GM18505 (cell line): ENCODE measurements at regions not wholly inside any gene's neighbourhood (a gene's known extent, or its start where the extent isn't known, plus 50 kb on each side); places are given as distances from the start of the nearest gene placed in this dataset.
"Not testable (repeated sequence)": the region's sequence is repeated elsewhere in the genome, so short reads cannot be mapped to it uniquely, and the experiment has no call there.

Experiments used
- ATAC-seq: cut with Tn5 transposase; IDR thresholded peaks from one replicate; pipeline ENCODE4 v1.9.1; 2021; ENCODE audit not compliant: unreplicated experiment
- POLR2A ChIP-seq: IDR thresholded peaks from 4 replicates; pipeline ENCODE4 v1.6.1; 2011; ENCODE audit warnings: borderline replicate concordance; ENCODE audit not compliant: insufficient read depth, insufficient read length; ENCODE audit errors: extremely low read depth

DNA sequence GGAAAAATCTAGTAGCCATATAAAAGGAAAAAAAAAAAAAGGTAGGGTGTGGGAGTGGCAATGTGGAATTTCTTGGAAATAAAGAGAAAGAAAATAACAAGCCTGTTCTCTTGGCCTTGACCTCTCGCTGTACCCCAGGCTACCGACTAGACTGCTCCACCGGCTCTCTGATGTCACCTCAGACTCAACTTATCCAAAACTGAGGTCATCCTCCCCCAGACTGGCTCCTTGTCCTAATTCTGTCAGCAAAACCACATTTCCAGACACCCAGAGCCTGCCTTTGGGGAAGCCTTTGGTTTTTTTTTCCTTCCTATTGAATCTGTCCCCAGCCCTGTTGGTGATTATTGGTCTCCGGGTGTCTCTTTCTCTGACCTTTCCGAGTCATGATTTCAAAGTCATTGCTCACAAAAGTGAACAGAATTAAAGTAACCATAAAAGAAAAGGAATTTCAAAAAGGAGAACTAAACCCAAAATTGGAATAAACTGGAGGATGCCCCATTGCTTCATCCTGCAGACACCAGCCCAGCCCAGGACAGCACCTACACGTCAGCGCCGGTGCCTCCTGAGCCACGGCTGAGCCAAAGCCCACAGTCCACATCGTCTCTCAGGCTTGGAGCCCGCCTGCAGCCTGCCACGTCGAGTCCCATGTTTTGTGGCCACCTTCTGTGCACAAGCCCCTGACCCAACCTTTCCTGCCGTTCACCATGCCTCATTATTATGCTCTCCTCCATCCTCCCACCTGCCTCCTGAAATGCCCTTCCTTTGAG, 170.7 kb downstream of the MYLK4 start:
- ATAC-seq: no peak
- no peak for TF ChIP-seq POLR2A

DNA sequence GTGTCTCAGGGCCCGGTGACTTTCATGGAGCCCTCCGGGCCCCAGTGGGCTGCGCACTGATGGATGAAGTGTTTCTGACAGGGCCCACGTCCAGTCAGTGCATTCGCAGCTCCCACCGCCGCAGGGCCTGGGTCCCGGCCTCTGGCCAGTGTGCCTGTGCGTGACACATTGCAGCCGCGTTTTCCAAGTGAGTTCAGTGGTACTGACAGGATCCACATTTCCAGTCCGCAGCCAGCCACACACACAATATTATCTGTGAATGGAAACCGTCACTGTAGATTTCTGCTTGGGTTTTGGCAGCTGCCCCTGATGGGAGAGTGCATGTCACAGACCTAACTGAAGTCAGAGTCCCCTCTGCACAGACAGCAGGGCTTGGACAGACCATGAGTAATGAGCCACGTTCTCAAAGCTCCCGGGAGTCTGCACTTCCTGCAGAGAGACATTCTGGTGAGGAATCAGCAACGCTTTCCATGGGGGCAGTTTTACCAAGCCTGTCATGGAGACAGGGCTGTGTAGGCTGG, 171.4 kb downstream of the MYLK4 start:
- no peak for ATAC-seq
- no peak for TF ChIP-seq POLR2A

- no peak for ATAC-seq
Observed at GRCh38 chr6:2578767-2579166, 172.0 kb downstream of the MYLK4 start.

GRCh38 chr6:2576499-2576898, 174.2 kb downstream of the MYLK4 start:
- ATAC-seq: no peak

More at GRCh38 chr6:2578767-2579166, 172.0 kb downstream of the MYLK4 start:
- no peak for TF ChIP-seq POLR2A

DNA sequence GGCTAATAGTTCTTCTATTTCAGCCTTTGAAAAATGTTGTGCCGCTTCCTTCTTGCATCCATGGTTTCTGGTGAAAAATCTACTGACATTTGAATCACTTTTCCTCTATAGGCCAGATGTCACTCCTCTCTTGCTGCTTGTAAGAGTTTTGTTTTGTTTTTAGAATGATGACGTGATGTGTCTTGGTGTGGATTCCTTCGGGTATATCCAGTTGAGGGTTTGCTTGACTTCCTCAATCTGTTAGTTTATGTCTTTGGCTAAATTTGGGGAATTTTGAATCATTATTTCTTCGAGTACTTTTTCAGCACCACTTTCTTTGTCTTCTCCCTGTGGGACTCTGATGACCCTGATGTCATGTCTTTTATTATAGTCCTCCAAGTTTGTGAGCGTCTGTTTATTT, 175.5 kb downstream of the MYLK4 start:
- ATAC-seq: no peak

More at GRCh38 chr6:2576499-2576898, 174.2 kb downstream of the MYLK4 start:
- TF ChIP-seq POLR2A: no peak

GRCh38 chr6:2569420-2569819, 181.3 kb downstream of the MYLK4 start:
- ATAC-seq: not testable (repeated sequence)

More for the DNA sequence above, 175.5 kb downstream of the MYLK4 start:
- no peak for TF ChIP-seq POLR2A

DNA sequence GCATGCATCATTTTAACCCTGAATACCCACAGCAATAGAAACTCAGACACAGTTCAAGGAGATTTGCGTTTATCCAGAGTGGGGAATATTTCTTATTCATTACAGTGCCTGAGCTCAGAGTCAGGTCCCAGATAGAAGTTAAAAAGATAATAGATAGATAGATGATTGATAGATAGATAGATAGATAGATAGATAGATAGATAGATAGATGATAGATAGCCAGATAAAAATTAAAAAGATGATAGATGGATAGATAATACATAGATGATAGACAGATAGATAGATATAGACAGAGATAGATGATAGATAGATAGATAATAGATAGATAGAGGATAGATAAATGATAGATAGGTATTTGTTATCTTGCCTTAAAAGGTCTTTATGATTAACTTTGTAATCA, 184.7 kb downstream of the MYLK4 start:
- TF ChIP-seq POLR2A: no peak
- no peak for ATAC-seq

- no peak for TF ChIP-seq POLR2A
- ATAC-seq: no peak
Observed at GRCh38 chr6:2565499-2565898, 185.2 kb downstream of the MYLK4 start.

DNA sequence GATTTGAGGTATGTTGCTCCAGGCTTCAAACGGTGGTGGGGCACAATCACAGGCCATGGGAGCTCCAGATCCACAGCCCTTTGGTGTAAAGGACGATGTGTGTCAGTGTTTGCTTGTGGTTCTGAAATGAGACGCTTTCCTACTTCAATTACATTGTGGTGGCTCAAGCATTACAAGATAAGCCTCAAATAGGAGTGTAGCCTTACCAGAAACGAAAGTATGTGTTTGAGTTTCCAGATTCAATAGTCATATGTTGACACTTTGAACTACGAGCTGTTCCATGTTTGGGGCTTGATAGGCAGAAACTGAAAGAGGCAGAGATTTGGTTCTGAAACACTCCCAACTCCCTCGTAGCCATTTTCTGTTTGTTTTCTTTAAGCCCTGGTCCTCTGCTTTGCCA, 187.1 kb downstream of the MYLK4 start:
- TF ChIP-seq POLR2A: no peak
- peak; percentile 84 for ATAC-seq

GRCh38 chr6:2562721-2563451, 187.8 kb downstream of the MYLK4 start:
- no peak for ATAC-seq
- TF ChIP-seq POLR2A: no peak

DNA sequence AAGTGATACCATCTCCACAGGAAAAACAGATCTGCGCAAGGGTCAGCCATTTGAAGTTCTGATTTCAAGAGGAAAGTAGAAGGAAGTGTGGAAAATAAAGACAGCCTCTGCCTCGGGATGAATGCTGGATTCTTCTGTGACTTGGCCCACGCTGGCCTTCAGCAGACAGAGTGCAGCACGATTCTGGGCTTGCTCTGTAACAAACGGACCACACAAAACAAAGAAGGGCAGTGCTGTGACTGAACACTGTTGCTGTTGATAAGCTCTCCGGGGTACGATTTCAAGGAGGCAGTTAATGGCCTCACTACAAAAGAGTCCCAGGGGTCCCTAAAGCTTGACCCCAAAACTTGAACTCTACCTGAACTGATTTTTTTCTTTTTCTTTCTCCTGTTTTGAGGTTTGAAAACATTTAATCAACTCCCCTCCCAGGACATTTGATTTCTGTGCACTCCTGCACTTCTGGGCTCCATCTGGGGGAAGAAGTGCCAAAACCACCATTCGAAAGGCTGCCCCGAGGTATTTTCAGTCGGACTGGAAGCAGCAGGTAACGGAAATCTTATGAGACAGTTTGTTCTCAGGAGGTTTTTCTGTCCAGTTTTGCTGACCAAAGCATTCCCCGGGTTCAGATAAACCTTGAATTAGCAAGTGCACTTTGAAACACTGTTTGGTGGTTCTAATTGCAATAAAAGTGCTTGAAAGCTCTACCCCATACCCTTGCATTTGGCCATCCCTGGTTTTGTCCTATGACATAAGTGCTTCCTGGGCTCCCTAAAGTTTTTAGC, 189.6 kb downstream of the MYLK4 start:
- no peak for TF ChIP-seq POLR2A
- no peak for ATAC-seq

GRCh38 chr6:2560140-2560818, 190.4 kb downstream of the MYLK4 start:
- ATAC-seq: no peak
- no peak for TF ChIP-seq POLR2A
